Endothelial cell (in vitro differentiated cells): ENCODE measurements at regions not wholly inside any gene's neighbourhood (a gene's known extent, or its start where the extent isn't known, plus 50 kb on each side); places are given as distances from the start of the nearest gene placed in this dataset.
"Not testable (repeated sequence)": the region's sequence is repeated elsewhere in the genome, so short reads cannot be mapped to it uniquely, and the experiment has no call there.

Experiments
- DNase-seq: peaks from one replicate; pipeline ENCODE4 v3.0.0; 2021; ENCODE audit warnings: low spot score
- H3K27ac Mint-ChIP-seq: one replicate; pipeline ENCODE4 v1.8.0; 2021; ENCODE audit warnings: mixed read lengths, inconsistent platforms; ENCODE audit not compliant: unreplicated experiment
- H3K27me3 Mint-ChIP-seq: one replicate; pipeline ENCODE4 v1.8.0; 2021; ENCODE audit warnings: mild to moderate bottlenecking, moderate library complexity, mixed read lengths, inconsistent platforms; ENCODE audit not compliant: unreplicated experiment
- H3K36me3 Mint-ChIP-seq: one replicate; pipeline ENCODE4 v1.8.0; 2021; ENCODE audit warnings: mild to moderate bottlenecking, low read depth, mixed read lengths, inconsistent platforms; ENCODE audit not compliant: unreplicated experiment
- H3K4me1 Mint-ChIP-seq: one replicate; pipeline ENCODE4 v1.8.0; 2021; ENCODE audit warnings: mild to moderate bottlenecking, mixed read lengths, inconsistent platforms; ENCODE audit not compliant: unreplicated experiment
- H3K4me3 Mint-ChIP-seq: one replicate; pipeline ENCODE4 v1.8.0; 2021; ENCODE audit warnings: mild to moderate bottlenecking, mixed read lengths, inconsistent platforms; ENCODE audit not compliant: unreplicated experiment
- H3K9me3 Mint-ChIP-seq: one replicate; pipeline ENCODE4 v1.8.0; 2021; ENCODE audit warnings: mixed read lengths, inconsistent platforms; ENCODE audit not compliant: unreplicated experiment
- TF ChIP-seq, protein P1 (sequence below): fragments of 200-600 bp; sonication (generic); IDR thresholded peaks from one replicate; pipeline ENCODE4 v1.5.0; 2021; ENCODE audit warnings: antibody characterized with exemption; ENCODE audit not compliant: unreplicated experiment

GRCh38 chr16:5234295-5235050 is 136.9 kb upstream of the EEF2KMT start:
- no peak for DNase-seq
- TF ChIP-seq, protein P1, sequence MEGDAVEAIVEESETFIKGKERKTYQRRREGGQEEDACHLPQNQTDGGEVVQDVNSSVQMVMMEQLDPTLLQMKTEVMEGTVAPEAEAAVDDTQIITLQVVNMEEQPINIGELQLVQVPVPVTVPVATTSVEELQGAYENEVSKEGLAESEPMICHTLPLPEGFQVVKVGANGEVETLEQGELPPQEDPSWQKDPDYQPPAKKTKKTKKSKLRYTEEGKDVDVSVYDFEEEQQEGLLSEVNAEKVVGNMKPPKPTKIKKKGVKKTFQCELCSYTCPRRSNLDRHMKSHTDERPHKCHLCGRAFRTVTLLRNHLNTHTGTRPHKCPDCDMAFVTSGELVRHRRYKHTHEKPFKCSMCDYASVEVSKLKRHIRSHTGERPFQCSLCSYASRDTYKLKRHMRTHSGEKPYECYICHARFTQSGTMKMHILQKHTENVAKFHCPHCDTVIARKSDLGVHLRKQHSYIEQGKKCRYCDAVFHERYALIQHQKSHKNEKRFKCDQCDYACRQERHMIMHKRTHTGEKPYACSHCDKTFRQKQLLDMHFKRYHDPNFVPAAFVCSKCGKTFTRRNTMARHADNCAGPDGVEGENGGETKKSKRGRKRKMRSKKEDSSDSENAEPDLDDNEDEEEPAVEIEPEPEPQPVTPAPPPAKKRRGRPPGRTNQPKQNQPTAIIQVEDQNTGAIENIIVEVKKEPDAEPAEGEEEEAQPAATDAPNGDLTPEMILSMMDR, result no peak
- H3K27ac Mint-ChIP-seq, result no peak overlapping the region
- peaks cover 11% of the 10 kb centered on the region for H3K27me3 Mint-ChIP-seq
- H3K4me1 Mint-ChIP-seq, result no peaks in the 10 kb centered on the region
- H3K9me3 Mint-ChIP-seq, result no peaks in the 10 kb centered on the region
- no peak overlapping the region for H3K4me3 Mint-ChIP-seq
- no peaks in the 10 kb centered on the region for H3K36me3 Mint-ChIP-seq

DNA sequence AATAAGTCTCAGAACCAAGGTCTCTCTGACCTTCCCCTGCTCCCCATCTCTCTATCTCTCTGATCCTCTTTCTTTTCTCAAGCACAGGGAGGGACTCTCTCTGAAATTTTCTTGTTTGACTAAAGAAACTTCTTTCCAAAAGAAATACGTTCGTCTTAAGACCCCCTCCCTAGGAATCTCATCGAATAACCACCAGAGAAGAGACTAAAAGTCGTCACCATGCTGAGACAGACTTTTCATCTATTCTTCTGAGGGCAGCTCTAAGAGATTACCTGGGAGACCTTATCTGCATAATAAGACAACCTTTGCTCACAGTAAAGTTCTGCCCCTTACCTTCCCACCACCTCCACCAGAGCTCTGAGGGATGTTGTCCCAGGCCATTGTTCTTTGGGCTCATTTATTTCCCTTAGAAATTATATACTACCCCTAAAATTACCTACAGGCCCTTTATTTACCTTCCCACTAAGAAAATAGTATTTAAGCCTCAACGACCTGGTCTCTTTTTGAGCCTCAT is 133.7 kb upstream of the EEF2KMT start:
- Mint-ChIP-seq H3K27me3 (no peaks in the 10 kb centered on the region), H3K36me3 (no peaks in the 10 kb centered on the region), H3K27ac (no peak overlapping the region), H3K9me3 (no peaks in the 10 kb centered on the region), H3K4me1 (no peaks in the 10 kb centered on the region), H3K4me3 (no peak overlapping the region)
- DNase-seq, result no peak
- TF ChIP-seq, protein P1, result no peak

- Mint-ChIP-seq H3K9me3 (no peaks in the 10 kb centered on the region), H3K27ac (no peak overlapping the region), H3K4me1 (peaks cover 3% of the 10 kb centered on the region), H3K36me3 (no peaks in the 10 kb centered on the region), H3K4me3 (no peak overlapping the region), H3K27me3 (peaks cover 2% of the 10 kb centered on the region)
- peak; percentile 18 for DNase-seq
- TF ChIP-seq, protein P1, result no peak
Measured at GRCh38 chr16:5228369-5228768, 130.8 kb upstream of the EEF2KMT start.

DNA sequence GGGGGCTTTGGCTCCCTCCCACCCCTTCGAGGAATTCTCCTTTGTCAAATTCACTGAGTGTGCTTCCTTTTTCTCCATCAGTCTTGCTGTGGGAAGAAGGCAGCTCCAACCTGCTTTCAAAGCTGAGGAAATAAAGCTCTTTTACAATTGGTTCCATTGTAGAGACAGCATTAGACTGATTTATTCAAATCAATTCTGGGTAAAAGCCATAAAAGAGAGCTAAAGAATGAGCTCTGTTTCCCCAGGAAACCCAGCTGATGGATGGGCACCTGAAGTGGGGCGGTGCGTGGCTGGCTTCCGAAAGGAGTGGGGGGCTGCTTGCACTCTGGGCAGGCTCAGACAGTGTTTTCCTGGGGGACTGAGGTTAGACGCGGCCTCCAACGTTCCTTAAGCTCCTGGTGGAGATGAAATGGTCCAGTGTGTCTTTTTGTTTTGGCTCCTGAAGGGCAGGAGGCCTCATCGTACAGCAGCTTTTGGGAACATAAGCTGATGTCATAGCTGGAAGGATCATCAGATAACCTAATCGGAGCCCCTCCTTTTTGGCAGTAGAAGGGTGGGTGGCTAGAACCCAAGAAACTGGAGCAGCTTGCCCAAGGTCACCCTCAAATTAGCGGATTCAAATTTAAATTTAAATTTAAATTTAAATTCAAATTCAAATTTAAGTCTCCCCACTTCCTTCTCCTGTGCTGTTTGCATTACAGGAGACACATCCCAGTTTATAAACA is 128.5 kb upstream of the EEF2KMT start:
- peaks cover 2% of the 10 kb centered on the region for H3K27me3 Mint-ChIP-seq
- H3K4me3 Mint-ChIP-seq, result no peak overlapping the region
- no peaks in the 10 kb centered on the region for H3K9me3 Mint-ChIP-seq
- H3K36me3 Mint-ChIP-seq, result no peaks in the 10 kb centered on the region
- H3K4me1 Mint-ChIP-seq, result peaks cover 3% of the 10 kb centered on the region
- DNase-seq, result no peak
- TF ChIP-seq, protein P1, result no peak
- no peak overlapping the region for H3K27ac Mint-ChIP-seq

DNA sequence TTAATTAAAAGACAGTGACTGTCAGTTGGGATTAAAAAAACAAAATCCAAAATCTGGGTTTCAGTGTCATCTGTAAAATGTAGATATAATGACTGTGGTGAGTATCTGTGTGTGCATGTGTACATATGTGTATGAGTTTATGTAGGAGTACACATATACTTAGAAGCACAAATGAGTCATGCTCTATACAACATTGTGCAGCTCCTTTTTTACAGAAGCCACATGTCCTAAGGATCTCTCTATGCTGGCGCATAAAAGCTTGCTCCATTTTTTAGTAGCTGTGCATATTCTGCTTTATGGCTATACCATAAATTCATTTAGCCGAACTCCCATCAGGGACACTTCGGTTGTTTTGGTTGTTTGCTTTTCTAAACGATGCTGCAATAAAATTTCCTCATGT is 125.2 kb upstream of the EEF2KMT start:
- no peak overlapping the region for H3K4me3 Mint-ChIP-seq
- no peak for DNase-seq
- peaks cover 2% of the 10 kb centered on the region for H3K27me3 Mint-ChIP-seq
- peaks cover 3% of the 10 kb centered on the region for H3K4me1 Mint-ChIP-seq
- no peak overlapping the region for H3K27ac Mint-ChIP-seq
- no peaks in the 10 kb centered on the region for H3K36me3 Mint-ChIP-seq
- no peaks in the 10 kb centered on the region for H3K9me3 Mint-ChIP-seq
- TF ChIP-seq, protein P1, result no peak

DNA sequence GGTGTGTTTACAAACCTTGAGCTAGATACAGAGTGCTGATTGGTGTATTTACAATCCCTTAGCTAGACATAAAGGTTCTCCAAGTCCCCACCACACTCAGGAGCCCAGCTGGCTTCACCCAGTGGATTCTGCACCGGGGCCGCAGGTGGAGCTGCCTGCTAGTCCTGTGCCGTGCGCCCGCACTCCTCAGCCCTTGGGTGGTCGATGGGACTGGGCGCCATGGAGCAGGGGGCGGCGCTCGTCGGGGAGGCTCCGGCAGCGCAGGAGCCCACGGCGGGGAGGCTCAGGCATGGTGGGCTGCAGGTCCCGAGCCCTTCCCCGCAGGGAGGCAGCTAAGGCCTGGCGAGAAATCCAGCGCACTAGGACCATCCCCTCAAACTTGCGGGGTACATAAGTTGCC is 124.2 kb upstream of the EEF2KMT start:
- not testable (repeated sequence) for DNase-seq, H3K9me3 Mint-ChIP-seq, H3K36me3 Mint-ChIP-seq, H3K27ac Mint-ChIP-seq, H3K4me1 Mint-ChIP-seq, H3K4me3 Mint-ChIP-seq, H3K27me3 Mint-ChIP-seq
